ENCODE measurements at regions not wholly inside any gene's neighbourhood (a gene's known extent, or its start where the extent isn't known, plus 50 kb on each side); places are given as distances from the start of the nearest gene placed in this dataset.

DNA sequence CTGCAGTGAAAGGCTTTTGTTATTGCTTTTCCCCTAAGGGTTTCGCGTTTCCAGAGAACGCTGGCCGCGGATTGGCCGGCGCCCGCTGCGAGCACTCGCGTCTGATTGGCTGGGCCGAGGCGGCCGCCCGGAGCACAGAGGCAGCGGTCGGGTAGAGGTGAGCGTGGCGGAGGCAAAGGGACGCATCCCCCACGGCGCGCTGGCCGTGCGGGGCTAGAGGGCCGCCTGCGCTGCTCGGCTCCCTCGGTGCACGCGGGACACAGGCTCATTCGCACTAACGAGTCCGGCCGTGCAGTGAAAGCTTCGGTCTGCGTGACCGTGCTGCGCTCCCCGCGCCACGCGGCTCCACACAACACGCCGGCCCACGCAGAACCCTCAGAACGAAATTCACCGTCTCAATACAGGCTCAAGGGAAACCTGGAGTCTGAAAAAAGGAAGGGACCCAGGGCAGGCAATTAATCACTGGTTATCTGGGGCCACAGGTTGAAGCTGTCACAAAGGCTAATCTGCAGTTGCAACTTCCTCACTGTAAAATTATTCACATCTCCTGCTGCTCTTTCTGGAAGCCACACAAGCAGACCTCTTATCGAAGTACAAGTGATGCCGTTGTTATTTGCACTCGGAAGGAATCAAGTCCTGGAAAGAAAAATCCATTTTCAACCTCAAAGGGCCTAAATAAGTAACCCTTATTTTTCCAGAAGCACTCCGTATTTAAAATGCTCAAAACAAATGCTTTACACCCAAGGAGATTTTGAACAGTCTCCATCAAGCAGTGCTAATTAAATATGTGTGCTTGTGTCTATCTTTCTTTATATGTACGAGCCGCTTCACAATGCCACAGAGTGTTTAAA is 94.6 kb downstream of the ZNF608 start:
- TF ChIP-seq, protein P1, sequence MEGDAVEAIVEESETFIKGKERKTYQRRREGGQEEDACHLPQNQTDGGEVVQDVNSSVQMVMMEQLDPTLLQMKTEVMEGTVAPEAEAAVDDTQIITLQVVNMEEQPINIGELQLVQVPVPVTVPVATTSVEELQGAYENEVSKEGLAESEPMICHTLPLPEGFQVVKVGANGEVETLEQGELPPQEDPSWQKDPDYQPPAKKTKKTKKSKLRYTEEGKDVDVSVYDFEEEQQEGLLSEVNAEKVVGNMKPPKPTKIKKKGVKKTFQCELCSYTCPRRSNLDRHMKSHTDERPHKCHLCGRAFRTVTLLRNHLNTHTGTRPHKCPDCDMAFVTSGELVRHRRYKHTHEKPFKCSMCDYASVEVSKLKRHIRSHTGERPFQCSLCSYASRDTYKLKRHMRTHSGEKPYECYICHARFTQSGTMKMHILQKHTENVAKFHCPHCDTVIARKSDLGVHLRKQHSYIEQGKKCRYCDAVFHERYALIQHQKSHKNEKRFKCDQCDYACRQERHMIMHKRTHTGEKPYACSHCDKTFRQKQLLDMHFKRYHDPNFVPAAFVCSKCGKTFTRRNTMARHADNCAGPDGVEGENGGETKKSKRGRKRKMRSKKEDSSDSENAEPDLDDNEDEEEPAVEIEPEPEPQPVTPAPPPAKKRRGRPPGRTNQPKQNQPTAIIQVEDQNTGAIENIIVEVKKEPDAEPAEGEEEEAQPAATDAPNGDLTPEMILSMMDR (IDR thresholded peaks at IDR 0.05; ENCODE audit: low read depth, low read length) = no peak
- peak overlapping the region; percentile 66 for H3K4me3 ChIP-seq (ENCODE audit: low read depth, low read length)

DNA sequence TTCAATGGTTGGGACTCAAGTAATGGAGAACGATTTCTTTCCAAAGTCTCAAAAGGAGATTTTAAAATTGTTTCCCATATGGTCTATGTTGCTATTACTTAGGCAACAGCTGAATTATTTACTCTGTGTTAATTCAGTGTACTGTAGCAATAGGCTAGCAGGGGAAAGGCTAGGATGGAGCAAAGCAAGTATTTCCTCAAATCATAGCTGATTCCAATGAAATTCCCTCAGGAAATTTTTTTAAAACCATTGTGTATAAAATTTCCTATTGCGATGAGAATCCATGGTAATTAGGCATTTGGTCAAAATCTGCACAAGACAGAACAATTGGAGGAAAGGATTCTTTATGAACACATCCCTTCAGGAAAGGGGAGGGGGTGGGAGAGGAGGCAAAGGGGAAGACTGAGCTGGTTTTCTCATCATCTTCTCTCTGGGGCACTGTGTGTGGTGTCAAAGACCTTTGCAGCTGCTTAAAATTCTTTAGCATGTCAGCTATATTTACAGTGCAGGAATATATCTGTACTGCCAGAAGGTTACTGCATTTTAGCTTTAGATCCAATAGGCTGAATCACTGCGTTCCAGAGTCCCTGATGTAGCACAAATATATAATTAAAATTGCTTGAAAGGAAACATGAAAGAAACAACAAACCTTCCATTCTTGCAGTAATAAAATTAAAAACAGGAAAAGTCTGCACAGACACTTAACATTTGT is 95.3 kb downstream of the ZNF608 start:
- TF ChIP-seq, protein P1 (IDR thresholded peaks at IDR 0.05; ENCODE audit: low read depth, low read length) = no peak
- peak overlapping the region; percentile 66 for H3K4me3 ChIP-seq (ENCODE audit: low read depth, low read length)

DNA sequence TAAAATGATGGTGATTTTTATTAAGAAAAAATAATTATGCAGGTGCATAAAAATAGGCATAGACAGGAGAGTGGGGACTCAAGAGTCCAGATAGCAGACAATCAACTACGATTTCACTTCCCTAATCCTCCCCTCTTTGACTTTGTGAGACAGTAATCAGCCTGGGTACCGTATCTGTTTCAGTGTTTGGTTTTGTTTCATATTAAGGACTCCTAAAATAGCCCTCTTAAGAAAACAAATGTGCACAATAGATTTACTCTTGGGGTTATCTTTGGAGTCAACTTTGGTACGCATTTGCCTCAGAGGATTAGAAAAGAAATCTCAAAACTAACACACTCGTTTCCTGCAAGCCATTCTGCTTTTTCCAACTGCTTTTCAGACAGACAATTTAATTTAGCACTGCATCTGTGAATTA is 96.3 kb downstream of the ZNF608 start:
- peak overlapping the region; percentile 30 for H3K4me3 ChIP-seq (ENCODE audit: low read depth, low read length)
- TF ChIP-seq, protein P1 (IDR thresholded peaks at IDR 0.05; ENCODE audit: low read depth, low read length) = no peak

DNA sequence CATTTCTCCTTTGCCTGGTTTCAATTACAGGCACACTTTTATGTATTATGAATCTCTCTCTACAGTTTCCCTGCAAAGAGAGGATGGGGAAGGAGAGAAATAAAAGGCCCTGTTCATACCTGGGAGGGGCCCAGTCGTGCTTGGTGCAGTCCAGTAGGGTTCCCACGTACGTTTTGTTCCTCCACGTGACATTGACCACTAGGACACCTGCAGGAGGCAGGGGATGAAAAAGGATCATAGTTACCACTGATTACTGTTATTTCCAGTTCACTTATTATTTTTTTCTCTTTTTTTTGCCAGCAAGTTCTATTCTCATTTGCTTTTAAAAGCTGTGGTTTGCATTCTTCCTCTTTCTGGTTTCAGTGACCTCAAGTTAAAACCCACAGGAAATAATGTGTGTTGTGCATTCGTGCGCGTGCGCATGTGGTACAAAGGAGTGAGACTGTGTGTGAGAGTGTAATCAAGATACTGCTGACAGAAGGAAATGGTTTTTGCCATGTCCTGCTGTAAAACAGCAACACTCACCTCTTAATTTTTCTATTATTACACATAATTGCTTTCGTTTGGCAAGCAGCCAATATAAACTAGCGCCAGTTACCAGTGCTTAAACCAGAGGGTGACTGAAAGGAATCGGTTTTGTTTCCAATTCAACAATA is 96.8 kb downstream of the ZNF608 start:
- TF ChIP-seq, protein P1 (IDR thresholded peaks at IDR 0.05; ENCODE audit: low read depth, low read length) = no peak
- H3K4me3 ChIP-seq (ENCODE audit: low read depth, low read length) = peak overlapping the region; percentile 30

DNA sequence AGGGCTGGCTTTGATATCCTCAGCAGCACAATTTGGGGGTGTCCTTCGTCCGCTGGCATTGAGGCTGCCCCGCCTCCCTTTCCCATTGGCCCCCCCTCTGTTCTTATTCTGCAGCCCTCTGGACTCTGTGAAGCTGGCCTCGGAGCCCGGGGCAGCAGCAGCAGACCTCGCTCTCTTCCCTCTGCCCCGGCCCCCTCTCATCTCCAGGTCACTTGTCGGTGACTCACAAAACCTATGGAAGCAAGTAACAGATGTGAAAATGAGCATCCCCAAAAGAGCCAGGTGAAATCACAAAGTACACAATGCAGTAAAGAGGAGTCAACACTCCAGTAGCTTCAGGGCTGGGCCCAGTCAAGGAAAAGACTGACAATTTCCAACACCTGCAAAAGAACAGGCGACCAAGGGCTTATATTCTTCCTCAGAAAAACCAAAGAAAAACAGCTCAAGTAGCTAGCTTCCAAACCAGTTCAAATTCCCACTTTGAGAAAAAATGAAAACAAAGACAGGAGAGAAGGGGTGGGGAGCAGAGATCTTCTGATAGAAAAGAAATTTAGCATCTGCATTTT is 97.5 kb downstream of the ZNF608 start:
- no peak overlapping the region for H3K4me3 ChIP-seq (ENCODE audit: low read depth, low read length)
- TF ChIP-seq, protein P1 (IDR thresholded peaks at IDR 0.05; ENCODE audit: low read depth, low read length) = no peak

DNA sequence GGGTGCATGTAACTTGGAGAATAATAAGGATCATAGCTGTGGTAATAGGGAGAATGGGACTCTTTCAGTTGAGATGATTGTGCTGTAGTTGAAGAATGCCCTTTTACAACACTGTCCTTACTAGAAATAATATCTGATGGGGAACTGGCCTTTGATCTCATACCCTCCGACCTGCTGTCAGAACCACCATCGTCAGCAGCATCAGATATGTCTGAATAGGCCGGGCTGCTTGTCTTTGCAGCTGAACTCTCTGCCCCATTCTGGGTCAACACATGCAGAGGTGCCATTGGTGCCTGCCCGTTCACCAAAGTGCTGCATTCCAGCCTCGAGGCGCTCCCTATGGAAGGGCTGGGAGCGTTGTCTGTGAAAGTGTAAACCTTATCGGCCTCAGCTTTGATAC is 99.1 kb downstream of the ZNF608 start:
- H3K4me3 ChIP-seq (ENCODE audit: low read depth, low read length) = no peak overlapping the region
- TF ChIP-seq, protein P1 (IDR thresholded peaks at IDR 0.05; ENCODE audit: low read depth, low read length) = no peak

All from WI38 (cell line).